NCI-H1048 (cell line): ENCODE measurements at regions not wholly inside any gene's neighbourhood (a gene's known extent, or its start where the extent isn't known, plus 50 kb on each side); places are given as distances from the start of the nearest gene placed in this dataset.
"Not testable (repeated sequence)": the region's sequence is repeated elsewhere in the genome, so short reads cannot be mapped to it uniquely, and the experiment has no call there.

Experiments used
- DNase-seq: peaks from one replicate; lab custom pipeline; 2025; lab: John Stamatoyannopoulos, UW

GRCh38 chr14:41071351-41071750, 535.3 kb upstream of the LRFN5 start:
- no peak for DNase-seq

GRCh38 chr14:41062826-41063225, 543.9 kb upstream of the LRFN5 start:
- DNase-seq = no peak

GRCh38 chr14:41055589-41055988, 551.1 kb upstream of the LRFN5 start:
- no peak for DNase-seq

- no peak for DNase-seq
Observed at GRCh38 chr14:41051801-41052200, 554.9 kb upstream of the LRFN5 start.

GRCh38 chr14:41047763-41048162, 558.9 kb upstream of the LRFN5 start:
- DNase-seq = no peak

GRCh38 chr14:41037388-41037787, 569.3 kb upstream of the LRFN5 start:
- no peak for DNase-seq

GRCh38 chr14:41034969-41035368, 571.7 kb upstream of the LRFN5 start:
- no peak for DNase-seq

- DNase-seq = no peak
Observed at GRCh38 chr14:41022932-41023331, 583.7 kb upstream of the LRFN5 start.

GRCh38 chr14:41016213-41016612, 590.5 kb upstream of the LRFN5 start:
- DNase-seq = no peak

- no peak for DNase-seq
Observed at GRCh38 chr14:41000350-41000749, 606.3 kb upstream of the LRFN5 start.

- no peak for DNase-seq
Observed at GRCh38 chr14:40989260-40989659, 617.4 kb upstream of the LRFN5 start.

- DNase-seq = no peak
Observed at GRCh38 chr14:40987481-40987880, 619.2 kb upstream of the LRFN5 start.

GRCh38 chr14:40986655-40987054, 620.0 kb upstream of the LRFN5 start:
- no peak for DNase-seq

- no peak for DNase-seq
Observed at GRCh38 chr14:40985584-40985983, 621.1 kb upstream of the LRFN5 start.

GRCh38 chr14:40983604-40984003, 623.1 kb upstream of the LRFN5 start:
- no peak for DNase-seq

GRCh38 chr14:40981247-40981646, 625.4 kb upstream of the LRFN5 start:
- no peak for DNase-seq

- DNase-seq = not testable (repeated sequence)
Observed at GRCh38 chr14:40960257-40960656, 646.4 kb upstream of the LRFN5 start.

GRCh38 chr14:40955131-40955505, 651.6 kb upstream of the LRFN5 start:
- no peak for DNase-seq

GRCh38 chr14:40954448-40955130, 652.1 kb upstream of the LRFN5 start:
- not testable (repeated sequence) for DNase-seq

- DNase-seq = no peak
Observed at GRCh38 chr14:40944521-40944920, 662.2 kb upstream of the LRFN5 start.

GRCh38 chr14:40936861-40937260, 669.8 kb upstream of the LRFN5 start:
- no peak for DNase-seq

GRCh38 chr14:40920380-40920779, 686.3 kb upstream of the LRFN5 start:
- DNase-seq = no peak

- DNase-seq = no peak
Observed at GRCh38 chr14:40911141-40911540, 695.5 kb upstream of the LRFN5 start.

GRCh38 chr14:40909906-40910305, 696.8 kb upstream of the LRFN5 start:
- DNase-seq = no peak

GRCh38 chr14:40903709-40904108, 703.0 kb upstream of the LRFN5 start:
- DNase-seq = no peak
